H9 (cell line): ENCODE measurements at regions not wholly inside any gene's neighbourhood (a gene's known extent, or its start where the extent isn't known, plus 50 kb on each side); places are given as distances from the start of the nearest gene placed in this dataset.
A peak's percentile ranks its signal among the peaks of the same experiment; 100 is the strongest.

Source experiments
- DNase-seq: peaks from one replicate; pipeline ENCODE4 v3.0.0-alpha.2; 2017
- H2AFZ ChIP-seq: one replicate; pipeline ENCODE4 v1.6.1; 2013; ENCODE audit warnings: mild to moderate bottlenecking, low read length, control low read depth, moderate library complexity
- H2AK5ac ChIP-seq: 2 replicates; pipeline ENCODE4 v1.6.1; 2013; ENCODE audit warnings: low read length, control low read depth, mixed read lengths; ENCODE audit not compliant: insufficient read length
- H2BK120ac ChIP-seq: one replicate; pipeline ENCODE4 v1.6.1; 2013; ENCODE audit warnings: low read depth, mild to moderate bottlenecking, low read length, control low read depth, inconsistent platforms; ENCODE audit not compliant: poor library complexity, severe bottlenecking
- H2BK12ac ChIP-seq: 2 replicates; pipeline ENCODE4 v1.6.1; 2013; ENCODE audit warnings: low read length, control low read depth, mixed read lengths, low read depth; ENCODE audit not compliant: insufficient read length
- H2BK15ac ChIP-seq: 2 replicates; pipeline ENCODE4 v1.6.1; 2013; ENCODE audit warnings: low read depth, low read length, control low read depth
- H2BK20ac ChIP-seq: one replicate; pipeline ENCODE4 v1.6.1; 2013; ENCODE audit warnings: low read depth, mild to moderate bottlenecking, low read length, control low read depth, inconsistent platforms; ENCODE audit not compliant: poor library complexity, severe bottlenecking
- H2BK5ac ChIP-seq: 2 replicates; pipeline ENCODE4 v1.6.1; 2013; ENCODE audit warnings: low read length, control low read depth, mixed read lengths; ENCODE audit not compliant: insufficient read length
- H3K14ac ChIP-seq: 2 replicates; pipeline ENCODE4 v1.6.1; 2013; ENCODE audit warnings: low read length, control low read depth; ENCODE audit not compliant: insufficient read depth
- H3K18ac ChIP-seq: 2 replicates; pipeline ENCODE4 v1.6.1; 2013; ENCODE audit warnings: low read depth, mild to moderate bottlenecking, mixed read lengths, low read length, control low read depth; ENCODE audit not compliant: insufficient read length
- H3K23ac ChIP-seq: 2 replicates; pipeline ENCODE4 v1.6.1; 2013; ENCODE audit warnings: low read length, control low read depth, mixed read lengths, low read depth; ENCODE audit not compliant: insufficient read length
- H3K23me2 ChIP-seq: 2 replicates; pipeline ENCODE4 v1.6.1; 2013; ENCODE audit warnings: low read depth, mild to moderate bottlenecking, mixed read lengths, low read length, control low read depth; ENCODE audit not compliant: insufficient read length, poor library complexity, severe bottlenecking
- H3K27ac ChIP-seq: 2 replicates; pipeline ENCODE4 v1.5.1; 2013; ENCODE audit warnings: low read length, control low read depth, mixed read lengths, low read depth; ENCODE audit not compliant: insufficient read length
- H3K27me3 ChIP-seq: 2 replicates; pipeline ENCODE4 v1.6.1; 2013; ENCODE audit warnings: low read length, control low read depth, inconsistent platforms; ENCODE audit not compliant: insufficient read depth
- H3K4ac ChIP-seq: 2 replicates; pipeline ENCODE4 v1.6.1; 2013; ENCODE audit warnings: low read depth, mild to moderate bottlenecking, control low read depth, inconsistent platforms, low read length, moderate library complexity
- H3K4me1 ChIP-seq: 2 replicates; pipeline ENCODE4 v1.6.1; 2013; ENCODE audit warnings: low read length, control low read depth, inconsistent platforms; ENCODE audit not compliant: insufficient read depth
- H3K4me2 ChIP-seq: 2 replicates; pipeline ENCODE4 v1.6.1; 2013; ENCODE audit warnings: low read length, control low read depth, mixed read lengths; ENCODE audit not compliant: insufficient read length, insufficient read depth
- H3K56ac ChIP-seq: 2 replicates; pipeline ENCODE4 v1.6.1; 2013; ENCODE audit warnings: low read depth, mild to moderate bottlenecking, mixed read lengths, low read length, control low read depth; ENCODE audit not compliant: insufficient read length
- H3K79me1 ChIP-seq: 2 replicates; pipeline ENCODE4 v1.6.1; 2013; ENCODE audit warnings: low read depth, mild to moderate bottlenecking, moderate library complexity, low read length, control low read depth, inconsistent platforms; ENCODE audit not compliant: insufficient read depth, poor library complexity, severe bottlenecking
- H3K79me2 ChIP-seq: 2 replicates; pipeline ENCODE4 v1.6.1; 2013; ENCODE audit warnings: low read length, control low read depth, inconsistent platforms; ENCODE audit not compliant: insufficient read depth
- H3K9ac ChIP-seq: 2 replicates; pipeline ENCODE4 v1.6.1; 2013; ENCODE audit warnings: low read length, control low read depth, mixed read lengths; ENCODE audit not compliant: insufficient read length; ENCODE audit errors: extremely low read depth
- H3K9me3 ChIP-seq: one replicate; pipeline ENCODE4 v1.6.1; 2013; ENCODE audit warnings: low read depth, low read length, inconsistent platforms; ENCODE audit not compliant: control insufficient read depth
- H3T11ph ChIP-seq: one replicate; pipeline ENCODE4 v1.6.1; 2013; ENCODE audit warnings: mild to moderate bottlenecking, low read length, control low read depth, inconsistent platforms
- H4K20me1 ChIP-seq: one replicate; pipeline ENCODE4 v1.6.1; 2013; ENCODE audit not compliant: control insufficient read depth, insufficient read length, insufficient read depth
- H4K5ac ChIP-seq: 2 replicates; pipeline ENCODE4 v1.6.1; 2013; ENCODE audit warnings: low read depth, mild to moderate bottlenecking, mixed read lengths, low read length, control low read depth; ENCODE audit not compliant: insufficient read length
- H4K8ac ChIP-seq: replicated peaks from 2 replicates; pipeline ENCODE4 v1.6.1; 2013; ENCODE audit warnings: low read length, control low read depth, mixed read lengths, low read depth; ENCODE audit not compliant: insufficient read length
- H4K91ac ChIP-seq: 2 replicates; pipeline ENCODE4 v1.6.1; 2013; ENCODE audit warnings: low read depth, mild to moderate bottlenecking, moderate library complexity, mixed read lengths, low read length, control low read depth; ENCODE audit not compliant: insufficient read length
- H3K27ac Mint-ChIP-seq, 3 experiments: 2 replicates in 2 of 3; 3 replicates in 1 of 3; pipeline ENCODE4 v1.8.0; 2020 to 2021; ENCODE audit warnings: mixed read lengths in 3 of 3, mild to moderate bottlenecking in 1 of 3, moderate library complexity in 1 of 3
- H3K27me3 Mint-ChIP-seq: 2 replicates; pipeline ENCODE4 v1.8.0; 2021; ENCODE audit warnings: low read depth, mild to moderate bottlenecking, moderate library complexity, mixed read lengths
- H3K36me3 Mint-ChIP-seq, 3 experiments: 2 replicates in 2 of 3; 3 replicates in 1 of 3; pipeline ENCODE4 v1.8.0; 2020 to 2021; ENCODE audit warnings: low read depth in 3 of 3, mixed read lengths in 3 of 3; ENCODE audit not compliant: insufficient read depth in 1 of 3
- H3K4me1 Mint-ChIP-seq, 2 experiments: 2 replicates each; pipeline ENCODE4 v1.8.0; 2020; ENCODE audit warnings: mixed read lengths in 2 of 2
- H3K4me3 Mint-ChIP-seq, 2 experiments: 2 replicates in 1 of 2; 3 replicates in 1 of 2; pipeline ENCODE4 v1.8.0; 2020 to 2021; ENCODE audit warnings: mild to moderate bottlenecking in 2 of 2, mixed read lengths in 2 of 2, moderate library complexity in 1 of 2
- H3K9me3 Mint-ChIP-seq, 2 experiments: 2 replicates in 1 of 2; 3 replicates in 1 of 2; pipeline ENCODE4 v1.8.0; 2020; ENCODE audit warnings: mild to moderate bottlenecking in 2 of 2, mixed read lengths in 2 of 2, moderate library complexity in 1 of 2
- WGBS: extraction: QIAGEN DNeasy Blood & Tissue Kit; methylation state at CpG from one replicate; pipeline ENCODE4 v1.1.7; 2013; ENCODE audit warnings: missing lambda C conversion rate, low lambda C conversion rate, mixed read lengths; ENCODE audit not compliant: insufficient read length; ENCODE audit errors: extremely low coverage; 5-methylcytosine and 5-hydroxymethylcytosine counted together
- TF ChIP-seq, protein P1 (sequence below): fragments of 200-600 bp; sonication (generic); conservative IDR thresholded peaks from 3 replicates; pipeline ENCODE4 v1.8.0; 2021; ENCODE audit warnings: antibody characterized with exemption, mild to moderate bottlenecking

GRCh38 chr7:110388457-110388856, 702.5 kb upstream of the LRRN3 start:
- H3K9me3 ChIP-seq, result no peaks in the 10 kb centered on the region
- no peak overlapping the region for H3K27ac ChIP-seq
- H2BK12ac ChIP-seq, result no peak overlapping the region
- no peak overlapping the region for H3K4me3 Mint-ChIP-seq
- H4K5ac ChIP-seq, result no peak overlapping the region
- H3K23ac ChIP-seq, result no peak overlapping the region
- H3K27me3 ChIP-seq, result no peaks in the 10 kb centered on the region
- H3K56ac ChIP-seq, result no peak overlapping the region
- H2BK15ac ChIP-seq, result no peak overlapping the region
- no peak overlapping the region for H2AFZ ChIP-seq
- H2BK5ac ChIP-seq, result no peak overlapping the region
- no peaks in the 10 kb centered on the region for H3K9me3 Mint-ChIP-seq
- no peak overlapping the region for H2AK5ac ChIP-seq
- DNase-seq, result no peak
- H3K23me2 ChIP-seq, result no peaks in the 10 kb centered on the region
- no peak overlapping the region for H3K14ac ChIP-seq
- peaks cover 48 to 53% of the 10 kb centered on the region in 2 experiments for H3K4me1 Mint-ChIP-seq
- H2BK120ac ChIP-seq, result no peak overlapping the region
- WGBS, result no CpG with 5 or more reads among the region's 1 CpG
- TF ChIP-seq, protein P1, sequence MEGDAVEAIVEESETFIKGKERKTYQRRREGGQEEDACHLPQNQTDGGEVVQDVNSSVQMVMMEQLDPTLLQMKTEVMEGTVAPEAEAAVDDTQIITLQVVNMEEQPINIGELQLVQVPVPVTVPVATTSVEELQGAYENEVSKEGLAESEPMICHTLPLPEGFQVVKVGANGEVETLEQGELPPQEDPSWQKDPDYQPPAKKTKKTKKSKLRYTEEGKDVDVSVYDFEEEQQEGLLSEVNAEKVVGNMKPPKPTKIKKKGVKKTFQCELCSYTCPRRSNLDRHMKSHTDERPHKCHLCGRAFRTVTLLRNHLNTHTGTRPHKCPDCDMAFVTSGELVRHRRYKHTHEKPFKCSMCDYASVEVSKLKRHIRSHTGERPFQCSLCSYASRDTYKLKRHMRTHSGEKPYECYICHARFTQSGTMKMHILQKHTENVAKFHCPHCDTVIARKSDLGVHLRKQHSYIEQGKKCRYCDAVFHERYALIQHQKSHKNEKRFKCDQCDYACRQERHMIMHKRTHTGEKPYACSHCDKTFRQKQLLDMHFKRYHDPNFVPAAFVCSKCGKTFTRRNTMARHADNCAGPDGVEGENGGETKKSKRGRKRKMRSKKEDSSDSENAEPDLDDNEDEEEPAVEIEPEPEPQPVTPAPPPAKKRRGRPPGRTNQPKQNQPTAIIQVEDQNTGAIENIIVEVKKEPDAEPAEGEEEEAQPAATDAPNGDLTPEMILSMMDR, result no peak
- H3K4ac ChIP-seq, result no peak overlapping the region
- H3K36me3 Mint-ChIP-seq, result 0 out of 7 replicates have a peak, but pooled peaks cover 0 to 2% (median 0%) of the 10 kb centered on the region in 3 experiments
- no peak overlapping the region for H3T11ph ChIP-seq
- no peaks in the 10 kb centered on the region for H4K20me1 ChIP-seq
- no peak overlapping the region for H3K18ac ChIP-seq
- no peak overlapping the region for H3K4me2 ChIP-seq
- H3K27ac Mint-ChIP-seq, result peak overlapping the region in 1 of 3 experiments; percentile 81; a peak in 2 of 7 replicates
- H3K79me2 ChIP-seq, result no peaks in the 10 kb centered on the region
- no peaks in the 10 kb centered on the region for H3K79me1 ChIP-seq
- H3K27me3 Mint-ChIP-seq, result peaks cover 1% of the 10 kb centered on the region; the same call in 1 of the 2 replicates
- no peak overlapping the region for H3K9ac ChIP-seq
- H3K4me1 ChIP-seq, result no peaks in the 10 kb centered on the region; the same call in 1 of the 2 replicates
- H4K91ac ChIP-seq, result no peak overlapping the region
- H4K8ac ChIP-seq, result no peak overlapping the region
- H2BK20ac ChIP-seq, result no peak overlapping the region
